Esophagus (tissue), 2 donors: ENCODE measurements at regions not wholly inside any gene's neighbourhood (a gene's known extent, or its start where the extent isn't known, plus 50 kb on each side); places are given as distances from the start of the nearest gene placed in this dataset.

Experiments used
- H3K27ac ChIP-seq, 2 donors: one replicate each; pipeline ENCODE4 v1.5.1; 2013; ENCODE audit warnings: low read depth in 2 of 2, mild to moderate bottlenecking in 2 of 2, inconsistent platforms in 1 of 2, low read length in 1 of 2, moderate library complexity in 1 of 2
- H3K27me3 ChIP-seq, 2 donors: one replicate each; pipeline ENCODE4 v1.6.1; 2013; ENCODE audit warnings: low read length in 2 of 2, control low read depth in 1 of 2, mild to moderate bottlenecking in 1 of 2; ENCODE audit not compliant: insufficient read depth in 2 of 2, control insufficient read depth in 1 of 2
- H3K36me3 ChIP-seq, 2 donors: one replicate each; pipeline ENCODE4 v1.6.1; 2013; ENCODE audit warnings: low read length in 1 of 2; ENCODE audit not compliant: control insufficient read depth in 2 of 2, insufficient read depth in 2 of 2
- H3K4me1 ChIP-seq, 2 donors: one replicate each; pipeline ENCODE4 v1.6.1; 2013; ENCODE audit warnings: low read length in 1 of 2; ENCODE audit not compliant: control insufficient read depth in 2 of 2, insufficient read depth in 2 of 2
- H3K4me3 ChIP-seq, 2 donors: one replicate each; pipeline ENCODE4 v1.5.1; 2013; ENCODE audit warnings: low read length in 2 of 2, mild to moderate bottlenecking in 2 of 2, low read depth in 1 of 2, moderate library complexity in 1 of 2
- H3K9me3 ChIP-seq, 2 donors: one replicate each; pipeline ENCODE4 v1.6.1; 2013; ENCODE audit warnings: mild to moderate bottlenecking in 2 of 2, low read depth in 1 of 2, low read length in 1 of 2, moderate library complexity in 1 of 2; ENCODE audit not compliant: control insufficient read depth in 2 of 2, insufficient read depth in 1 of 2
- WGBS, 2 donors: extraction: QIAGEN DNeasy Blood & Tissue Kit; methylation state at CpG; one replicate each; pipeline ENCODE4 v1.1.7; 2013; 5-methylcytosine and 5-hydroxymethylcytosine counted together
- donor health status: healthy with polysubstance abuse.
- donor health status: Bipolar disorder and iron deficiency.

DNA sequence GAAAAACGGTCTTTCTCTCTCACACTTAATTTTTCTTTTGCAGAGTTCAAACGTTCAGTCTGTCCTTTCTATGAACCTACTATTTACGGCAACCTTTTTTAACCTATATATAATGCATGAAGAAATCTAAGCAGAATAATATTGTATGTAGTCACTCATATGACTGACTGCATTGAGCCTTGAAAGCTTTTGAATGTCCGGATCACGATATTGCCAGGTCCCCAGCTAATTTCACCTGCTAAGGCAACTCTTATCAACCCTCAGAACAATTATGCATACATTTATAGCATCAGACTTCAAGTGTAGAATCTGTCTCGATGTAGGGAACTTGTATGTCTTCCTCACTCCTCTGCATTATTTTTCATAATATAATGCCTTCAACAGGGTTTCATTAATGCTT lies 1083.8 kb upstream of the KLHL29 start:
- Histone ChIP-seq H3K27ac (no peak overlapping the region), H3K9me3 (no peaks in the 10 kb centered on the region), H3K36me3 (no peaks in the 10 kb centered on the region), H3K4me3 (no peak overlapping the region), H3K27me3 (no peaks in the 10 kb centered on the region), H3K4me1 (no peaks in the 10 kb centered on the region)
- 67 to 70% methylated on average over 6 of the region's 6 CpGs for WGBS, 2 donors

DNA sequence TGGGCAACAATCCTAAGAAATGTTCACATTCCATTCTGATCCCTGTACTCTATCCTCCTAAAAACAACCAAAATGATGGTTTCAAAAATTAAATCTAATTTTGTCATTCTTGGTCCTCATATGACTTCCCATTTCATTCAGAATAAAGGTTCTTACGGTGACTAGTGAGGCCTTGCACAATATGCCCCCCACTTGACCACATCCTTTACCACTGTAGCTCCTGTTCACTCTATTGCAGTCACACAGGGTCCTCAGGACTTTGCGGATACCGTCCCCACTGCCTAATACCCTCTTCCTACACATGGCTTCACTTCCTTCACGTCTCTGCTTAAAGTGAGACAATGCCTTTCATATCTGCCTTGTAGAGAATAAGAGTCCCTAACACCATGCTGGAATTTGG lies 1058.7 kb upstream of the KLHL29 start:
- Histone ChIP-seq H3K9me3 (no peaks in the 10 kb centered on the region), H3K27ac (no peak overlapping the region), H3K36me3 (no peaks in the 10 kb centered on the region), H3K4me3 (no peak overlapping the region), H3K27me3 (no peaks in the 10 kb centered on the region), H3K4me1 (no peaks in the 10 kb centered on the region)
- 77 to 81% methylated on average over 4 of the region's 4 CpGs for WGBS, 2 donors

DNA sequence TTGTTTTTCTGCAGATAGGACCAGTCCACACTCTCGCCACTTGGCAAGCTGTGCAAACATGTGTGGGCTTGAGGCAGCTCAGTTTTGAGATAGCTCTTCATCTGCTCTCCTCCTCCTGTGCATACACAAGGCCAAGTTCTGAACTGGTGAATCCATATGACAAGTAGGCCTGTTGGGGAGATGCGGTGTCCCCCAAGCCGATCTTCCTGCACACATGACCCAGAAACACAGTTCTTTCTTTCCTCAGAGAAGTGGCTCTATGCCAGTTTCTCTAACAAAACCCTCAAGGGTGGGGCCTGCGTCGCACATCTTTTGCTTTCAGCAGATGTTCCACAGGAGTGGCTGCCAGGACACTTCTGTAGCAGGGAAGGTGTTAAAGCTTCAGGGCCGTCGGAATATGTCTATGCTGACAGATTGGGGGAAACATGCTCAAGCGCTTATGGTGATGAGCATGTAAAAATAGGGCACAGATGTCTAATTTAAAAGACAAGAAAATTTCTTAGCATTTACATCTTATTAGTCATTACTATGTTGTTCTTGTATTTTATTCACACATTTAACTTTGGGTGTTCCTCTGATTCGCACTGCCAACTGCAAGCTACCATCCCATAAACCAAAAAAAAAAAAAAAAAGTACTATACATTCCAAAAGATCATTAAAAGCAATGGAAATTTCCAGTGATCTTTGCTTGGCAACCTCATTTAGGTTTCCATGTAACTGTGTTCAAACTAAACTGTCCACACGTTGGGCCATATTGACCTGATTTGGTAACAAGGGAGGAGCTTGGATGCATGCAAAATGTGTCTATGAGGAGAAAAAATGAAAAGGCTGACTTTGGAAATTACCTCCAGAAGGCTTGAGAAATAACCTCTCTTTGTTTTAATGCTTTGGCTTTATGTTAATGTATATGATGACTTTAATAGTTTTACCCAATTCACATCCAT lies 1055.5 kb upstream of the KLHL29 start:
- Histone ChIP-seq H3K9me3 (no peaks in the 10 kb centered on the region), H3K27me3 (peaks cover 0 to 2% of the 10 kb centered on the region in 2 donors), H3K4me1 (no peaks in the 10 kb centered on the region), H3K36me3 (no peaks in the 10 kb centered on the region), H3K27ac (no peak overlapping the region), H3K4me3 (no peak overlapping the region)
- 62 to 65% methylated on average over 10 of the region's 10 CpGs for WGBS, 2 donors

DNA sequence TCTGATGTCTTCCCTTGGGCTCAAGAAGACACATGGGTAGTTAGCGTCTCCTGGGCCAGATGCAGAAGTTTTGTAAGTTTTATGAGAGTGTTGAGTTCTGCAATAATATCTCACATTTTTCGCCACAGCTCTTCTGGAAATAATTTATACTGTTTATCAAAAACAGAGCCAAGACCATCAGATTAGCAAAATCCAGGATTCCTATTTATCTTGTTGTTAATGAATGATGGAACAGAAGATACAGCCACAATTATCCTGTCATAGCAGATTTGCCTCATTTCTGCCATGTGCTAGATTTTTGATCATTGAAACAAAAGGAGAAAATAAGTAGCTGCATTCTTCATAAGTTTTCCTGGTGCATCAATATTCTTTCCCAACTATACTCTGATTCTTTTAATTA lies 1048.6 kb upstream of the KLHL29 start:
- no peak overlapping the region for H3K27ac ChIP-seq
- no peaks in the 10 kb centered on the region for H3K9me3 ChIP-seq
- no peaks in the 10 kb centered on the region for H3K4me1 ChIP-seq
- H3K36me3 ChIP-seq = no peaks in the 10 kb centered on the region
- 84% methylated on average over 2 of the region's 2 CpGs for WGBS, 2 donors
- H3K27me3 ChIP-seq = peaks cover 0 to 2% of the 10 kb centered on the region in 2 donors
- no peak overlapping the region for H3K4me3 ChIP-seq

DNA sequence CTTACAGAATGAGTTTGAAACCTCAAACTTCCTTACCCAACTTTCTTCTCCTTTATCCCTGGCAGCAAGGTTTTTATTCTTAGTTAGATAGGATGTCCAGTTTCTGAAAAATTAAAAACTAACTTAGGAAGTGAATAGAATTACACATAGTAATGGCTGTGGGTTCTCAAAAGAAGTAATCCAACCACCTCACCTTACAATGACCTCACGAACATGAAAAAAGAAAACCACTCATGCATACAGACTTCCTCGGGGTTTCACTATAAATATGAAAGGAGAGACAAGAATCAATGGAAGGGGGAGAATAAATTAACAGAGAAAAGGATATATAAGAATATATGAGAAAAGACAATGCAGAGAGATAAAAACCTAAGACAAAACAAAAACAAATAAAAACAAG lies 1044.3 kb upstream of the KLHL29 start:
- no peaks in the 10 kb centered on the region for H3K27me3 ChIP-seq
- no peak overlapping the region for H3K27ac ChIP-seq
- no peaks in the 10 kb centered on the region for H3K9me3 ChIP-seq
- no peaks in the 10 kb centered on the region for H3K4me1 ChIP-seq
- H3K4me3 ChIP-seq = no peak overlapping the region
- WGBS, 2 donors = 56 to 61% methylated on average over 2 of the region's 2 CpGs
- H3K36me3 ChIP-seq = no peaks in the 10 kb centered on the region

DNA sequence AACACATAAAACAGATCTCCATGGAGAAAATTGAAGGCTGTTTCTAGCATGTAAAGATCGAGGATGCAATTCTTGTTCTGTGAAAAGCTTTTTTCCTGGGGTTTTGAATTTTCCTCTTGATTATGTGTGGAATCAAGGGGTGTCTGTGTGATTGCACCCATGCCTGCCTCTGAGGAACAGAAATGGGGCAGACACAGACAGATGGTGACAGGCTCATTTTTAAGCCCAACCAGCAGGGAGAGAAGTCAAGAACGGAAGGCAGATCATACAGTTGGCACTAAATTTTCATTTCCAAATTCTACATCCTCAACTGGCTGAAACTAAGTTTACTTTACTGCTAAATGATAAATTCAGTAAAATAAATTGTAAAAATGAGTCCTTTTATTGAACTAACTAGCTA lies 1037.7 kb upstream of the KLHL29 start:
- WGBS, 2 donors = 72 to 76% methylated on average over 2 of the region's 2 CpGs
- Histone ChIP-seq H3K4me1 (no peaks in the 10 kb centered on the region), H3K9me3 (no peaks in the 10 kb centered on the region)

DNA sequence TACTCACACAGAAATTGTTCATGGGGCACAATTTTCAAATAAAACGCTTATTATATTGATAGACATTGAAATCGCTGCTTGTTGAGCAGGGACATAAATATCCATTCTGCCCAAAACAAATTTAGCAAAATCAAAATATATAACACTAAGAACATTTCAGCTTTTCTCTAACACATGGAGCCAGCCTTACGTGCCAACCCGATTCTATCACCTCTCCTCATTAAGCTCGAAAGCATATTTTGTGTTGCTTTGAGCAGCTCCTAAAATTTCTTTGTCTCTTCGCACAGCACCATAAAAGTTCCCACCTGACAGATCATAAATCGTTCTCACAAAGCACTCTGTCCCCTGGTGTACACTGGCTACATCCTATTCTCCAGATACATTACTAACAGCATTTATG lies 1034.4 kb upstream of the KLHL29 start:
- Histone ChIP-seq H3K36me3 (no peaks in the 10 kb centered on the region), H3K9me3 (no peaks in the 10 kb centered on the region), H3K4me3 (no peak overlapping the region), H3K4me1 (no peaks in the 10 kb centered on the region), H3K27me3 (no peaks in the 10 kb centered on the region), H3K27ac (no peak overlapping the region)
- 84 to 85% methylated on average over 7 of the region's 7 CpGs for WGBS, 2 donors

More for the DNA sequence above, 1037.7 kb upstream of the KLHL29 start:
- Histone ChIP-seq H3K27ac (no peak overlapping the region), H3K4me3 (no peak overlapping the region), H3K36me3 (no peaks in the 10 kb centered on the region), H3K27me3 (no peaks in the 10 kb centered on the region)

DNA sequence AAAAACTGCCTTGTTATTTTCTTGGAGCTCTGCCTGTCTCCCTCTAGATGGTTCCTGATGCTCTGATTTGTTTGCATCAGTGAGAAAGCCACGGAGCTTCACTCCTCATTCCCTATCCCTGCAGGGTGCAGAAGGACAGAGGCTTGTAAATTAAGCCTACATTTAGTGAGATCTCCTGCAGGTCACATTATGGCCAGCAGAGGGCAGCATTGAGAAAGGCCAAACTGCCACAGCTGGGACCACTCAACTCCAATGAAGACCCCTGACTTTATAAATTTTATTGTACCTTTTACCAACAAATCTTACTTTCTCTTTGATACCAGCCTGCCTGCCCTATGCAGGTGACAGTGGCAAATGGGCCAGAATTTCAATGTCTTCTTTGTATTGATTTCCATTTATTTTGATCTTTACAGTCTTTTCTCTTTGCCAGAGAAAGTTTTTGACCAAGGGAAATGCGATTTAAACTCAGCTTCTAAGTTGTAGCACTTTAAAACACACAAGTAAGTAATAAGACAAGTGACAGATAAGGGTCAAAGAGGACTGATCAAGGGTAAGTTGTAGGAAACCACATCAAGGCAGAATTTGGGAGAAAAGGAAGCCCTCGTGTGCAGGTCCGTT lies 1029.1 kb upstream of the KLHL29 start:
- WGBS, 2 donors = 44 to 53% methylated on average over 4 of the region's 4 CpGs
- H3K4me1 ChIP-seq = no peaks in the 10 kb centered on the region

DNA sequence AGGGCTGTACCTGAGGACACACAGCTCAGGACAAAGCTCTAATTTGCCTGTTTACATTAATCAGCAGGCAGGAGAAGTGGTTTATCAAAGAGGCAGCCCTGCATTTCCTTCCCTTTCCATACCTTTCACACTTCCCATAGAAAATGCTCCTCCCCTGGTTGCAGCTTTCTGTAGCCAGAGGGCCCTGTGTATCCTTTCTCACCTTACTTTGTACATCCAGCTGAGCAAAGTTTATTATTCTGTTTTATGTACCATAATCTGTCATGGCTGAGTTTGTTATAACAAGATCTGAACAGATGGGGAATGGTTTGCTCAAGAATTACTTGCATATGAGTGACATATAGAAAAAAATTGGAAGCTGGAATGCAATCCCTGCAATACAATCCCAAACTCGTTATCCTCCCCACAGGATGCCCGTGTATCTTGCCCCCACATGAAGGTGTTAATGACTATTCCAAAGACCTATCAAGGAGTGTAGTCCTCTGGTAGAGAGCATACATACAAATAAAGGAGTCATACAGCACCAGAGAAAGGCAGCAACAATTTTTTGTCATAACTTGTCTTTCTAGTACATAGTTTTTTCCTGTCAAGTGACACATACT lies 1025.8 kb upstream of the KLHL29 start:
- no peaks in the 10 kb centered on the region for H3K4me1 ChIP-seq
- 15 to 17% methylated on average over 2 of the region's 2 CpGs for WGBS, 2 donors
- H3K36me3 ChIP-seq = no peaks in the 10 kb centered on the region
- H3K4me3 ChIP-seq = no peak overlapping the region
- H3K27me3 ChIP-seq = no peaks in the 10 kb centered on the region
- H3K9me3 ChIP-seq = no peaks in the 10 kb centered on the region
- no peak overlapping the region for H3K27ac ChIP-seq

More for the DNA sequence above, 1029.1 kb upstream of the KLHL29 start:
- H3K27ac ChIP-seq = no peak overlapping the region
- no peak overlapping the region for H3K4me3 ChIP-seq
- no peaks in the 10 kb centered on the region for H3K27me3 ChIP-seq
- H3K36me3 ChIP-seq = no peaks in the 10 kb centered on the region
- H3K9me3 ChIP-seq = no peaks in the 10 kb centered on the region
